MM.1S (cell line): ENCODE measurements at regions not wholly inside any gene's neighbourhood (a gene's known extent, or its start where the extent isn't known, plus 50 kb on each side); places are given as distances from the start of the nearest gene placed in this dataset.

Experiments used
- DNase-seq: peaks from one replicate; pipeline ENCODE4 v3.0.0-alpha.2; 2015
- H2AFZ ChIP-seq: fragments of 300-600 bp; sonication (generic); 2 replicates; pipeline ENCODE4 v1.6.0; 2016; ENCODE audit warnings: antibody characterized with exemption, low read length
- H3F3A ChIP-seq: fragments of 300-600 bp; sonication (generic); 2 replicates; pipeline ENCODE4 v1.6.1; 2016; ENCODE audit warnings: mild to moderate bottlenecking, antibody characterized with exemption, low read length, moderate library complexity, mixed read lengths; ENCODE audit not compliant: insufficient read depth
- H3K27ac ChIP-seq: fragments of 300-600 bp; sonication (generic); 2 replicates; pipeline ENCODE4 v1.5.1; 2016; ENCODE audit warnings: mild to moderate bottlenecking, low read length
- H3K27me3 ChIP-seq: fragments of 300-600 bp; sonication (generic); replicated peaks from 2 replicates; pipeline ENCODE4 v1.6.0; 2016; ENCODE audit warnings: low read length; ENCODE audit not compliant: insufficient read depth
- H3K36me3 ChIP-seq: fragments of 300-600 bp; sonication (generic); replicated peaks from 2 replicates; pipeline ENCODE4 v1.6.1; 2016; ENCODE audit warnings: mild to moderate bottlenecking, low read length, mixed read lengths; ENCODE audit not compliant: insufficient read depth
- H3K4me1 ChIP-seq: fragments of 300-600 bp; sonication (generic); 2 replicates; pipeline ENCODE4 v1.6.1; 2016; ENCODE audit warnings: low read length, mixed read lengths
- H3K4me2 ChIP-seq: fragments of 300-600 bp; sonication (generic); 2 replicates; pipeline ENCODE4 v1.6.0; 2016; ENCODE audit warnings: low read depth, low read length
- H3K4me3 ChIP-seq: fragments of 300-600 bp; sonication (generic); 2 replicates; pipeline ENCODE4 v1.5.1; 2016; ENCODE audit warnings: low read length, mixed read lengths
- H3K79me2 ChIP-seq: fragments of 300-600 bp; sonication (generic); 2 replicates; pipeline ENCODE4 v1.6.1; 2016; ENCODE audit warnings: mixed run types, low read length, mixed read lengths
- H3K9ac ChIP-seq: fragments of 300-600 bp; sonication (generic); 2 replicates; pipeline ENCODE4 v1.6.1; 2016; ENCODE audit warnings: low read length, mixed read lengths
- H3K9me2 ChIP-seq: fragments of 300-600 bp; sonication (generic); replicated peaks from 2 replicates; pipeline ENCODE4 v1.6.1; 2016; ENCODE audit warnings: mild to moderate bottlenecking, low read length, mixed read lengths; ENCODE audit not compliant: insufficient read depth
- H3K9me3 ChIP-seq: fragments of 300-600 bp; sonication (generic); replicated peaks from 2 replicates; pipeline ENCODE4 v1.6.1; 2016; ENCODE audit warnings: mild to moderate bottlenecking, low read length, mixed read lengths; ENCODE audit not compliant: insufficient read depth
- H4K20me1 ChIP-seq: fragments of 300-600 bp; sonication (generic); 2 replicates; pipeline ENCODE4 v1.6.1; 2016; ENCODE audit warnings: mild to moderate bottlenecking, low read length, moderate library complexity, mixed read lengths; ENCODE audit not compliant: insufficient read depth
- CTCF ChIP-seq: fragments of 300-600 bp; sonication (generic); IDR thresholded peaks from 2 replicates; pipeline ENCODE4 v1.5.1; 2016; ENCODE audit warnings: antibody characterized with exemption, low read length, mixed read lengths
- EZH2 ChIP-seq: fragments of 300-600 bp; sonication (generic); optimal IDR thresholded peaks from 2 replicates; pipeline ENCODE3; 2017; ENCODE audit warnings: low read depth, mild to moderate bottlenecking, antibody characterized with exemption, low read length, mixed read lengths
- EZH2phosphoT487 ChIP-seq: fragments of 300-600 bp; sonication (generic); IDR thresholded peaks from 2 replicates; pipeline ENCODE4 v1.6.1; 2018; ENCODE audit warnings: antibody characterized with exemption, low read length

GRCh38 chr1:220372451-220372850, 100.2 kb upstream of the RAB3GAP2 start:
- Histone ChIP-seq H3K4me3 (no peak overlapping the region), H3K27me3 (no peaks in the 10 kb centered on the region), H3K4me2 (no peak overlapping the region), H4K20me1 (no peaks in the 10 kb centered on the region), H3K36me3 (no peaks in the 10 kb centered on the region), H3K9me2 (no peaks in the 10 kb centered on the region), H3F3A (no peaks in the 10 kb centered on the region), H3K9me3 (no peaks in the 10 kb centered on the region), H3K79me2 (no peaks in the 10 kb centered on the region), H2AFZ (no peak overlapping the region), H3K4me1 (no peaks in the 10 kb centered on the region), H3K9ac (no peak overlapping the region), H3K27ac (no peak overlapping the region)
- DNase-seq: no peak
- TF ChIP-seq EZH2phosphoT487: no peak
- TF ChIP-seq EZH2: no peak
- TF ChIP-seq CTCF: no peak

GRCh38 chr1:220371324-220371723, 99.1 kb upstream of the RAB3GAP2 start:
- no peaks in the 10 kb centered on the region for H3K36me3 ChIP-seq
- no peaks in the 10 kb centered on the region for H3F3A ChIP-seq
- no peaks in the 10 kb centered on the region for H3K79me2 ChIP-seq
- H2AFZ ChIP-seq: no peak overlapping the region
- no peaks in the 10 kb centered on the region for H3K9me3 ChIP-seq
- H3K4me2 ChIP-seq: no peak overlapping the region
- TF ChIP-seq CTCF (no peak; the same call in 1 of the 2 replicates), EZH2phosphoT487 (no peak), EZH2 (no peak)
- no peak overlapping the region for H3K4me3 ChIP-seq
- H3K4me1 ChIP-seq: no peaks in the 10 kb centered on the region
- no peak for DNase-seq
- H3K27ac ChIP-seq: no peak overlapping the region
- H4K20me1 ChIP-seq: no peaks in the 10 kb centered on the region
- no peaks in the 10 kb centered on the region for H3K9me2 ChIP-seq
- H3K27me3 ChIP-seq: no peaks in the 10 kb centered on the region
- no peak overlapping the region for H3K9ac ChIP-seq

GRCh38 chr1:220370041-220370700, 97.9 kb upstream of the RAB3GAP2 start:
- no peak overlapping the region for H3K9ac ChIP-seq
- DNase-seq: no peak

More at GRCh38 chr1:220370041-220370700, 97.9 kb upstream of the RAB3GAP2 start:
- H3K4me1 ChIP-seq: no peaks in the 10 kb centered on the region
- no peaks in the 10 kb centered on the region for H4K20me1 ChIP-seq
- no peaks in the 10 kb centered on the region for H3K9me2 ChIP-seq
- H3K27me3 ChIP-seq: no peaks in the 10 kb centered on the region
- H3K4me2 ChIP-seq: no peak overlapping the region
- TF ChIP-seq CTCF (no peak), EZH2 (no peak), EZH2phosphoT487 (no peak)
- H3K9me3 ChIP-seq: no peaks in the 10 kb centered on the region
- no peak overlapping the region for H3K27ac ChIP-seq
- H3F3A ChIP-seq: no peaks in the 10 kb centered on the region
- no peaks in the 10 kb centered on the region for H3K79me2 ChIP-seq
- H3K36me3 ChIP-seq: no peaks in the 10 kb centered on the region
- no peak overlapping the region for H3K4me3 ChIP-seq
- H2AFZ ChIP-seq: no peak overlapping the region
